Gastroesophageal sphincter (tissue), 4 donors: ENCODE measurements at regions not wholly inside any gene's neighbourhood (a gene's known extent, or its start where the extent isn't known, plus 50 kb on each side); places are given as distances from the start of the nearest gene placed in this dataset.

Experiments used
- ATAC-seq: fragments of 150-250 bp; one replicate; pipeline ENCODE4 v1.9.1; 2016; ENCODE audit warnings: mild to moderate bottlenecking, moderate library complexity
- H3K27ac ChIP-seq, 4 donors: fragments of 200-600 bp; sonication (generic) in 3 of 4; 1 replicate in 3 of 4; 2 replicates in 1 of 4; pipeline ENCODE4 v1.5.1; 2016 to 2019
- H3K27me3 ChIP-seq: fragments of 200-600 bp; sonication (generic); one replicate; pipeline ENCODE4 v1.5.1; 2019
- H3K36me3 ChIP-seq, 2 donors: fragments of 200-600 bp; sonication (generic); one replicate each; pipeline ENCODE4 v1.5.1; 2019; ENCODE audit warnings: control low read depth in 1 of 2
- H3K4me1 ChIP-seq, 3 donors: fragments of 200-600 bp; sonication (generic); 1 replicate in 2 of 3; 2 replicates in 1 of 3; pipeline ENCODE4 v1.5.1; 2016 to 2019; ENCODE audit warnings: control low read depth in 2 of 3
- H3K4me3 ChIP-seq, 2 donors: fragments of 200-600 bp; sonication (generic); one replicate each; pipeline ENCODE4 v1.5.1; 2019; ENCODE audit warnings: mild to moderate bottlenecking in 1 of 2, moderate library complexity in 1 of 2
- H3K9me3 ChIP-seq, 3 donors: fragments of 200-600 bp; sonication (generic); one replicate each; pipeline ENCODE4 v1.5.1; 2017 to 2019; ENCODE audit warnings: control low read depth in 2 of 3
- CTCF ChIP-seq, 4 experiments: fragments of 200-600 bp in 2 of 4; fragments of 450-650 bp in 2 of 4; sonication (generic) in 1 of 4; IDR thresholded peaks; one replicate each; pipeline ENCODE4 v1.5.1; 2017 to 2019; ENCODE audit warnings: antibody characterized with exemption in 4 of 4, mild to moderate bottlenecking in 2 of 4, moderate library complexity in 2 of 4
- EP300 ChIP-seq: sonication (generic); formaldehyde crosslinking; IDR thresholded peaks from one replicate; pipeline ENCODE4 v1.6.1; 2017; ENCODE audit warnings: antibody characterized with exemption, mild to moderate bottlenecking
- POLR2A ChIP-seq, 2 donors: fragments of 450-650 bp; IDR thresholded peaks; one replicate each; pipeline ENCODE4 v1.6.1; 2017; ENCODE audit warnings: antibody characterized with exemption in 2 of 2, mild to moderate bottlenecking in 2 of 2, moderate library complexity in 1 of 2
- POLR2AphosphoS5 ChIP-seq: sonication (generic); formaldehyde crosslinking; IDR thresholded peaks from one replicate; pipeline ENCODE4 v1.6.1; 2017; ENCODE audit warnings: antibody characterized with exemption
- WGBS, 2 donors: methylation state at CpG; one replicate each; pipeline ENCODE4 v1.1.5; 2018; ENCODE audit warnings: low coverage in 1 of 2; 5-methylcytosine and 5-hydroxymethylcytosine counted together

- H3K4me1 ChIP-seq: no peaks in the 10 kb centered on the region
- H3K27me3 ChIP-seq: no peaks in the 10 kb centered on the region
- no peak for ATAC-seq
- TF ChIP-seq EP300 (no peak), CTCF (IDR thresholded peaks at IDR 0.05) (no peak), POLR2A (IDR thresholded peaks at IDR 0.05) (no peak), POLR2AphosphoS5 (no peak)
- no peaks in the 10 kb centered on the region for H3K9me3 ChIP-seq
- H3K36me3 ChIP-seq: no peaks in the 10 kb centered on the region
- no peak overlapping the region for H3K4me3 ChIP-seq
- no peak overlapping the region for H3K27ac ChIP-seq
Measured at GRCh38 chr3:16673530-16673929, 68.3 kb upstream of the DAZL start.

- Histone ChIP-seq H3K4me1 (no peaks in the 10 kb centered on the region), H3K36me3 (no peaks in the 10 kb centered on the region), H3K9me3 (no peaks in the 10 kb centered on the region), H3K27me3 (no peaks in the 10 kb centered on the region), H3K27ac (no peak overlapping the region), H3K4me3 (no peak overlapping the region)
- no peak for ATAC-seq
- no peak for TF ChIP-seq EP300
- no peak for TF ChIP-seq POLR2AphosphoS5
- no peak for TF ChIP-seq POLR2A (IDR thresholded peaks at IDR 0.05)
- TF ChIP-seq CTCF (IDR thresholded peaks at IDR 0.05): no peak
Measured at GRCh38 chr3:16675805-16676204, 70.6 kb upstream of the DAZL start.

GRCh38 chr3:16686679-16687078, 81.5 kb upstream of the DAZL start:
- Histone ChIP-seq H3K36me3 (no peaks in the 10 kb centered on the region), H3K9me3 (no peaks in the 10 kb centered on the region), H3K4me3 (no peak overlapping the region), H3K4me1 (no peaks in the 10 kb centered on the region), H3K27me3 (no peaks in the 10 kb centered on the region), H3K27ac (no peak overlapping the region)
- ATAC-seq: no peak
- TF ChIP-seq POLR2AphosphoS5 (no peak), EP300 (no peak), CTCF (IDR thresholded peaks at IDR 0.05) (no peak), POLR2A (IDR thresholded peaks at IDR 0.05) (no peak)
- WGBS, 2 donors: 71 to 81% methylated on average over 1 to 3 of the region's 3 CpGs

- ATAC-seq: no peak
- TF ChIP-seq CTCF (IDR thresholded peaks at IDR 0.05): no peak
- TF ChIP-seq POLR2AphosphoS5: no peak
- TF ChIP-seq EP300: no peak
- TF ChIP-seq POLR2A (IDR thresholded peaks at IDR 0.05): no peak
- H3K4me1 ChIP-seq: no peaks in the 10 kb centered on the region
- no peaks in the 10 kb centered on the region for H3K36me3 ChIP-seq
- no peak overlapping the region for H3K27ac ChIP-seq
- no peaks in the 10 kb centered on the region for H3K9me3 ChIP-seq
- H3K27me3 ChIP-seq: no peaks in the 10 kb centered on the region
- H3K4me3 ChIP-seq: no peak overlapping the region
Measured at GRCh38 chr3:16687221-16687620, 82.0 kb upstream of the DAZL start.

DNA sequence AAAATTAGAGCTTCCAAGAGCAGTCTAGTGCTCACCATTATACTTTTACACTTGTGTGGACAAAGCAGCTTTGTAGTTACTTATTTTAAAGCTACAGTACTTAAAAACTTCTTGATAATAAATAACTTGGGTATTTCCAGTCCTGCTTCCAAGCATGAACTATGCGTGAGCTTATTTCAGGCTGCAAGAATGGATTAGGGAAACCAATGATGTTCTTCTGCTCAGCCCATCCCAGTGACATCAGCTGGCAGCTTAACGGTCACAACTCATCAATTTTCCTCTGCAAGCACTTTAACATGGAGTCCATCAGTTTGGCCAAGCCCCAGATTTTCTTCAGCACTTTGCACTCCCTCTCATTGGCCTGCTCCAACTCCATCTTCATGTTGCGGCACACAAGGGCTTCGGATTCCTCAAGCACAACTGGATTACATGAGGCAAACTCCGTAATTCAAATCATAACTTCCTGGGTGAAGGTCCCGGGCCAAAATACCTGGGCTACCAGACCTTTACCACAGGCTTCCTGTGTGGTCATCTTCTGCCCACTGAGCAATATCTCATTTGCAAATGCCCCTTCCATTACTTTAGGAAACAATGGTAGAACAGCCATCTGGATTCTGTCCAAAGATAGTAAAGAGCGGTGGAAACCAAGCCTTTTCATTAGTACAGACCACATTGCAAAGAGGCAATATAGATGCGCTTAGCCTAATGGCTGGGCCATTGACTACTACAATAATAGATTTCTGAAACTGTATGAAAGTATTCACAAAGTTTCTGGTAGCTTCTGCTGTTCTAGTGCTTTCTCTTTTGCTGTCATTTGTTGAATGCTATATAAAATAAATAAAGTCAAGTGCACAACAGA, 87.5 kb upstream of the DAZL start:
- no peak overlapping the region for H3K27ac ChIP-seq

More for the DNA sequence above, 87.5 kb upstream of the DAZL start:
- no peaks in the 10 kb centered on the region for H3K9me3 ChIP-seq
- H3K27me3 ChIP-seq: no peaks in the 10 kb centered on the region
- H3K4me1 ChIP-seq: no peaks in the 10 kb centered on the region
- no peak overlapping the region for H3K4me3 ChIP-seq
- no peaks in the 10 kb centered on the region for H3K36me3 ChIP-seq
- ATAC-seq: no peak
- 77 to 80% methylated on average over 7 of the region's 8 CpGs for WGBS, 2 donors
- no peak for TF ChIP-seq POLR2A (IDR thresholded peaks at IDR 0.05)
- TF ChIP-seq EP300: no peak
- no peak for TF ChIP-seq CTCF (IDR thresholded peaks at IDR 0.05)
- TF ChIP-seq POLR2AphosphoS5: no peak
